ENCODE measurements at regions not wholly inside any gene's neighbourhood (a gene's known extent, or its start where the extent isn't known, plus 50 kb on each side); places are given as distances from the start of the nearest gene placed in this dataset.
"Not testable (repeated sequence)": the region's sequence is repeated elsewhere in the genome, so short reads cannot be mapped to it uniquely, and the experiment has no call there.

GRCh38 chr19:21668072-21668773 lies 99.2 kb downstream of the ZNF100 start:
- H3K9me3 ChIP-seq; intact Hi-C loops (cut with DNase I): not testable (repeated sequence)

GRCh38 chr19:21655540-21656126 lies 111.7 kb downstream of the ZNF100 start:
- Histone ChIP-seq H3K27me3 (no peaks in the 10 kb centered on the region), H3K27ac (no peak overlapping the region), H3K4me1 (no peaks in the 10 kb centered on the region), H3K36me3 (no peaks in the 10 kb centered on the region), H3K9me3 (peaks cover 0 to 47% (median 10%) of the 10 kb centered on the region in 12 donors), H3K4me3 (no peak overlapping the region)
- no peak for ATAC-seq
- WGBS, 4 donors = 65 to 79% (median 69%) methylated on average over 3 of the region's 3 CpGs
- TF ChIP-seq CTCF (IDR thresholded peaks at IDR 0.05) (no peak), POLR2A (IDR thresholded peaks at IDR 0.05) (no peak)
- no peak for DNase-seq
- intact Hi-C loops (cut with DNase I) = no loop called here

More at GRCh38 chr19:21668072-21668773, 99.2 kb downstream of the ZNF100 start:
- not testable (repeated sequence) for H3K36me3 ChIP-seq, H3K27ac ChIP-seq, H3K4me3 ChIP-seq, ATAC-seq, H3K4me1 ChIP-seq, DNase-seq, H3K27me3 ChIP-seq
- WGBS, 4 donors = 28 to 52% (median 41%) methylated on average over 3 of the region's 3 CpGs

GRCh38 chr19:21651478-21651877 lies 115.9 kb downstream of the ZNF100 start:
- WGBS, 4 donors = 38 to 74% (median 49%) methylated on average over 3 of the region's 3 CpGs
- H3K27ac ChIP-seq; DNase-seq; ATAC-seq; H3K36me3 ChIP-seq; H3K4me1 ChIP-seq; H3K4me3 ChIP-seq; H3K27me3 ChIP-seq; intact Hi-C loops (cut with DNase I): not testable (repeated sequence)
- peaks cover 0 to 31% (median 6%) of the 10 kb centered on the region in 12 donors for H3K9me3 ChIP-seq

GRCh38 chr19:21638776-21639175 lies 128.6 kb downstream of the ZNF100 start:
- H3K36me3 ChIP-seq = no peaks in the 10 kb centered on the region
- H3K27ac ChIP-seq = no peak overlapping the region
- no peaks in the 10 kb centered on the region for H3K9me3 ChIP-seq
- H3K27me3 ChIP-seq = no peaks in the 10 kb centered on the region
- no peak overlapping the region for H3K4me3 ChIP-seq
- DNase-seq (no peak), ATAC-seq (no peak)
- H3K4me1 ChIP-seq = no peaks in the 10 kb centered on the region
- intact Hi-C loops (cut with DNase I) = no loop called here
- WGBS, 4 donors = 73 to 85% (median 78%) methylated on average over 1 of the region's 1 CpG
- TF ChIP-seq CTCF (IDR thresholded peaks at IDR 0.05) = no peak
- no peak for TF ChIP-seq POLR2A (IDR thresholded peaks at IDR 0.05)

- no peaks in the 10 kb centered on the region for H3K9me3 ChIP-seq
- intact Hi-C loops (cut with DNase I) = no loop called here
- DNase-seq (no peak), ATAC-seq (no peak)
- no peaks in the 10 kb centered on the region for H3K4me1 ChIP-seq
- WGBS, 4 donors = 65 to 76% (median 68%) methylated on average over 8 of the region's 8 CpGs
- no peak overlapping the region for H3K4me3 ChIP-seq
- H3K27me3 ChIP-seq = no peaks in the 10 kb centered on the region
- H3K36me3 ChIP-seq = no peaks in the 10 kb centered on the region
- no peak overlapping the region for H3K27ac ChIP-seq
- TF ChIP-seq POLR2A (IDR thresholded peaks at IDR 0.05) = no peak
- TF ChIP-seq CTCF (IDR thresholded peaks at IDR 0.05) = no peak
Measured at GRCh38 chr19:21626924-21627697, 121.7 kb downstream of the ZNF429 start.
